ENCODE measurements at regions not wholly inside any gene's neighbourhood (a gene's known extent, or its start where the extent isn't known, plus 50 kb on each side); places are given as distances from the start of the nearest gene placed in this dataset.
"Not testable (repeated sequence)": the region's sequence is repeated elsewhere in the genome, so short reads cannot be mapped to it uniquely, and the experiment has no call there.

DNA sequence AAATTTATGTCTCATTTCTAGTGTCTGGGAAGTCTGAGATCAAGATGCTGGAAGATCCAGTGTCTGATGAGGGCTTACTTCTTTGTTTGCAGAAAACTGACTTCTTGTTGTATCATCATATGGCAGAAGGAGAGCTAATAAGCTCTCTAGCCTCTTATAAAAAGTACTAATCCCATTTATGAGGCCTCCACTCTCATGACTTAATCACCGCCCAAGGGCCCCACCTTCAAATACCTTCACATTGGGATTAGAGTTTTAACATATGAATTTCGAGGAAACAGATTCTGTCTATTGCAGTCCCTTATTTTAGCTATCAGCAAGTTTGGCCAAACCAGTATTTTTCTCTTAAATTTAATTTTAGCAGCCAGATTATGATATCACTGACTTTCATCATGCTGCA lies 150.2 kb upstream of the TMPRSS15 start:
- Histone ChIP-seq H3K9me3 (replicated peaks; ENCODE audit: low read length) (no peaks in the 10 kb centered on the region), H3K4me3 (ENCODE audit: low read length) (no peak overlapping the region), H3K4me2 (ENCODE audit: low read length) (no peak overlapping the region), H3K27me3 (ENCODE audit: control insufficient read depth, insufficient read depth, low read length) (no peaks in the 10 kb centered on the region), H3K4me1 (ENCODE audit: control insufficient read depth, insufficient read depth, low read length) (peaks cover 6% of the 10 kb centered on the region), H3K36me3 (ENCODE audit: insufficient read depth, low read length) (no peaks in the 10 kb centered on the region), H3K9ac (ENCODE audit: low read depth, low read length) (no peak overlapping the region)

DNA sequence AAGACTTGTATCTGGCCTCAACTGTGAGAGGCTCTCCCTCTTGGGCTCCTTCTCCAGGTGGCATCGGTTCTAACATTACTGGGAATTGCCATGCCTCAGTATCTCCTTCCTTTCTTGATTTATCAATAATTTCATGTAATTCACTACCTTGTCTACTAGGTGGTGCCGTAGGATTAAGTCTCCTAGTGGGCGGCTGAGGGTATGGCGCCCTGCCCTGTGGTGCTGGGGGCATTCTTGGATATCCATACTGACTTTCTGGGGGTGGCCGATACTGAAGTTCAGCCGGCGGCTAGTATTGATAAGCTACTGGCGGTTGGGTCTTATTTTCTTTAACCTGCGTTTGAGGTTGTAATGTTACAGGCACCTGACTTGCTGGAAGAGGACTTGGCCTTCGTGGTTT lies 164.2 kb upstream of the TMPRSS15 start:
- H3K9me3 ChIP-seq (replicated peaks; ENCODE audit: low read length); H3K36me3 ChIP-seq (ENCODE audit: insufficient read depth, low read length); H3K4me1 ChIP-seq (ENCODE audit: control insufficient read depth, insufficient read depth, low read length); H3K9ac ChIP-seq (ENCODE audit: low read depth, low read length); H3K4me3 ChIP-seq (ENCODE audit: low read length); H3K27me3 ChIP-seq (ENCODE audit: control insufficient read depth, insufficient read depth, low read length); H3K4me2 ChIP-seq (ENCODE audit: low read length): not testable (repeated sequence)

DNA sequence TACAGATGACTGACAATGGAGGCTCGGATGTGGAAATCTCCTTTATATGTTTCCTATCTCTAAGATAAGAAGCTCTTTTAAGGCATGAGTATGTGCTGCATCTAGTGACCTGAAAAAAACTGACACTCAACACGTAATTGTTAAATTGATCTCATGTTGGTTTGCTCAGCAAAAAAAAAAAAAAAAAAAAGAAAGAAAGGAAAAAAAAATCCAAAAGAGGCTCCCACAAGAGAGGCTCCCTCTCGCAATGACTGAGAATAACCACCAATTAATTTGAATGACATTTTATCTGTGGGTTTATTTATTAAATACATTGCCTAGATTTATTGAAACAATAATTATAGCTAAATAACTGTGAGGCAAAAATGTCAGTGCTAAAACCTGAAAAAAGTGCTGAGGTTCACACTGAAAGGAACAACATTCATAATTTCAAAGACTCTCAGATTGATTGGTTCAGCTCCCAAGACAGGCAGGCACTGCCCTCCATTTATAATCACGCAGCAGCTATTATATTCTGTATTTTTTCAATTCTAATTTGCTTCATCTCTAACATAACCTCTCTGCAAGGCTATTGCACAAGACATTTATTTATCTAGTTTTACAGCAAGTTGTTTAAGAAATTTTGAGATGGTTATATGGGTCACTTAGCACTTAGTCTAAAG lies 184.5 kb upstream of the TMPRSS15 start:
- Histone ChIP-seq H3K36me3 (ENCODE audit: insufficient read depth, low read length) (no peaks in the 10 kb centered on the region), H3K4me3 (ENCODE audit: low read length) (no peak overlapping the region), H3K9ac (ENCODE audit: low read depth, low read length) (no peak overlapping the region), H3K9me3 (replicated peaks; ENCODE audit: low read length) (no peaks in the 10 kb centered on the region), H3K27me3 (ENCODE audit: control insufficient read depth, insufficient read depth, low read length) (no peaks in the 10 kb centered on the region), H3K4me2 (ENCODE audit: low read length) (no peak overlapping the region), H3K4me1 (ENCODE audit: control insufficient read depth, insufficient read depth, low read length) (no peaks in the 10 kb centered on the region)

DNA sequence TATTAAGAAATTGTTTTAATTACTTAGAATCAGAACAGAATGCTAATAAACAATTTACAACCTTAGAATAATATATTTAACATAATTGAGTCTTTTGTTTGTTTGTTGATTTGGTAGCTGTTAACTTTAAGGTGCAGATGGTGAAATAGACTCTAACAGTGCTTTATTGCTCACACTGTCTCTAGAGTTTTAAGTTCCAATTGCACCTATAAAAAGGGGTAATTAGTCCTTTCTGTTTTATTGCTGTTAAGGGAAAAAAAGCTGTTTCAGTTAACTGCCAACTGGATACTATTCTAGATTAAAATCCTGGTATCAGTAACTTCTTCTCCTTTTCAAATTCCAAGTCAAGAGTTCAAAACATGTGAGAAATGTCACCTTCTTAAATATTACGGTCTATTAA lies 197.6 kb upstream of the TMPRSS15 start:
- no peak overlapping the region for H3K4me3 ChIP-seq (ENCODE audit: low read length)
- no peaks in the 10 kb centered on the region for H3K4me1 ChIP-seq (ENCODE audit: control insufficient read depth, insufficient read depth, low read length)
- no peaks in the 10 kb centered on the region for H3K36me3 ChIP-seq (ENCODE audit: insufficient read depth, low read length)
- no peaks in the 10 kb centered on the region for H3K27me3 ChIP-seq (ENCODE audit: control insufficient read depth, insufficient read depth, low read length)
- no peak overlapping the region for H3K9ac ChIP-seq (ENCODE audit: low read depth, low read length)
- H3K9me3 ChIP-seq (replicated peaks; ENCODE audit: low read length): no peaks in the 10 kb centered on the region
- no peak overlapping the region for H3K4me2 ChIP-seq (ENCODE audit: low read length)

GRCh38 chr21:18602711-18603110 lies 199.1 kb upstream of the TMPRSS15 start:
- Histone ChIP-seq H3K4me3 (ENCODE audit: low read length) (no peak overlapping the region), H3K27me3 (ENCODE audit: control insufficient read depth, insufficient read depth, low read length) (no peaks in the 10 kb centered on the region), H3K9ac (ENCODE audit: low read depth, low read length) (no peak overlapping the region), H3K9me3 (replicated peaks; ENCODE audit: low read length) (no peaks in the 10 kb centered on the region), H3K4me2 (ENCODE audit: low read length) (no peak overlapping the region), H3K36me3 (ENCODE audit: insufficient read depth, low read length) (no peaks in the 10 kb centered on the region), H3K4me1 (ENCODE audit: control insufficient read depth, insufficient read depth, low read length) (no peaks in the 10 kb centered on the region)

DNA sequence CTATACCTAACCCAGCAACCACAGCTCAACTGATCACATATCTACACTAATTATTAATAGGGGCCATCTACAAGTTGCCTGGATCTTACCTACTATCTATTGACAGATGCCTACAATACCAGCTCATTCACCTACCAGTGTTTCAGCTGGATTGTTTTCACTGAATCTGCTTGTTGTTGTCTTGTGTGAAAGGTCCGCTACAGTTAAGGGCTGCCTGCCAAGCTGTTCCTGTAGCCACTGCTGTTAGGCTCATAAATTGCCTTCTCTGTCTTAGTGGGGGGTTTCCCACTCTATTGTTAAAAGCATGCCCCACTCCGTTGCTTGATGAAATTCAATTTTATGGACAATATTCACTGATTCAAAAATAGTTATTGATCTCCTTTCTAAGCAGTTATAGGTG lies 199.7 kb upstream of the TMPRSS15 start:
- H3K36me3 ChIP-seq (ENCODE audit: insufficient read depth, low read length): no peaks in the 10 kb centered on the region
- no peaks in the 10 kb centered on the region for H3K27me3 ChIP-seq (ENCODE audit: control insufficient read depth, insufficient read depth, low read length)
- H3K4me1 ChIP-seq (ENCODE audit: control insufficient read depth, insufficient read depth, low read length): no peaks in the 10 kb centered on the region

GRCh38 chr21:18603980-18604379 lies 200.4 kb upstream of the TMPRSS15 start:
- H3K27me3 ChIP-seq (ENCODE audit: control insufficient read depth, insufficient read depth, low read length): no peaks in the 10 kb centered on the region
- no peak overlapping the region for H3K4me2 ChIP-seq (ENCODE audit: low read length)
- no peak overlapping the region for H3K9ac ChIP-seq (ENCODE audit: low read depth, low read length)
- no peaks in the 10 kb centered on the region for H3K36me3 ChIP-seq (ENCODE audit: insufficient read depth, low read length)
- no peaks in the 10 kb centered on the region for H3K9me3 ChIP-seq (replicated peaks; ENCODE audit: low read length)
- H3K4me1 ChIP-seq (ENCODE audit: control insufficient read depth, insufficient read depth, low read length): no peaks in the 10 kb centered on the region
- no peak overlapping the region for H3K4me3 ChIP-seq (ENCODE audit: low read length)

More for the DNA sequence above, 199.7 kb upstream of the TMPRSS15 start:
- no peak overlapping the region for H3K4me3 ChIP-seq (ENCODE audit: low read length)
- no peaks in the 10 kb centered on the region for H3K9me3 ChIP-seq (replicated peaks; ENCODE audit: low read length)
- H3K4me2 ChIP-seq (ENCODE audit: low read length): no peak overlapping the region
- H3K9ac ChIP-seq (ENCODE audit: low read depth, low read length): no peak overlapping the region

DNA sequence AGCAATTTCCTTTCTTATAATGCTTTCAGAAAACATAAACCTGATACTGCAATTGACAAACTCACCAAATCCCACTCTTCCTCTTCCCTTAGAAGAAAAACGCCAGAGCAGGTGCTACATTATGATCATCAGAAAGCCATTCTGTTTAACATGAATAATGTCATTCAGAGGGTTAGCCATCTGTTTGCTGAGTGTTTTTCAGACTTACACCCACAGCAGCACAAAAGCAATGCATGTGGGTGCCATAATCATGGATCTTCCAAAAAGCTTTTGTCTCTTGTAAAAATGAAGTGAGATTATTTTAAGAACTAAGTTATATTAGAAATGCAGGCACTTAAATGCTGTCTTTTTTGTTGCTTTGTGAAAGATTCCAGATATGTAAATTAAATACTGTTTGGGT lies 204.6 kb upstream of the TMPRSS15 start:
- Histone ChIP-seq H3K9ac (ENCODE audit: low read depth, low read length) (no peak overlapping the region), H3K4me1 (ENCODE audit: control insufficient read depth, insufficient read depth, low read length) (no peaks in the 10 kb centered on the region), H3K4me3 (ENCODE audit: low read length) (no peak overlapping the region), H3K4me2 (ENCODE audit: low read length) (no peak overlapping the region), H3K9me3 (replicated peaks; ENCODE audit: low read length) (no peaks in the 10 kb centered on the region), H3K27me3 (ENCODE audit: control insufficient read depth, insufficient read depth, low read length) (no peaks in the 10 kb centered on the region), H3K36me3 (ENCODE audit: insufficient read depth, low read length) (no peaks in the 10 kb centered on the region)

- H3K4me1 ChIP-seq (ENCODE audit: control insufficient read depth, insufficient read depth, low read length): no peaks in the 10 kb centered on the region
- H3K4me3 ChIP-seq (ENCODE audit: low read length): no peak overlapping the region
- H3K9ac ChIP-seq (ENCODE audit: low read depth, low read length): no peak overlapping the region
- no peak overlapping the region for H3K4me2 ChIP-seq (ENCODE audit: low read length)
- no peaks in the 10 kb centered on the region for H3K27me3 ChIP-seq (ENCODE audit: control insufficient read depth, insufficient read depth, low read length)
- no peaks in the 10 kb centered on the region for H3K36me3 ChIP-seq (ENCODE audit: insufficient read depth, low read length)
- no peaks in the 10 kb centered on the region for H3K9me3 ChIP-seq (replicated peaks; ENCODE audit: low read length)
Measured at GRCh38 chr21:18614303-18614702, 210.7 kb upstream of the TMPRSS15 start.

- no peak overlapping the region for H3K4me3 ChIP-seq (ENCODE audit: low read length)
- no peak overlapping the region for H3K4me2 ChIP-seq (ENCODE audit: low read length)
- no peak overlapping the region for H3K9ac ChIP-seq (ENCODE audit: low read depth, low read length)
- no peaks in the 10 kb centered on the region for H3K4me1 ChIP-seq (ENCODE audit: control insufficient read depth, insufficient read depth, low read length)
- no peaks in the 10 kb centered on the region for H3K27me3 ChIP-seq (ENCODE audit: control insufficient read depth, insufficient read depth, low read length)
- H3K9me3 ChIP-seq (replicated peaks; ENCODE audit: low read length): no peaks in the 10 kb centered on the region
- H3K36me3 ChIP-seq (ENCODE audit: insufficient read depth, low read length): no peaks in the 10 kb centered on the region
Measured at GRCh38 chr21:18617291-18617690, 213.7 kb upstream of the TMPRSS15 start.

GRCh38 chr21:18620436-18620835 lies 216.9 kb upstream of the TMPRSS15 start:
- no peak overlapping the region for H3K9ac ChIP-seq (ENCODE audit: low read depth, low read length)

DNA sequence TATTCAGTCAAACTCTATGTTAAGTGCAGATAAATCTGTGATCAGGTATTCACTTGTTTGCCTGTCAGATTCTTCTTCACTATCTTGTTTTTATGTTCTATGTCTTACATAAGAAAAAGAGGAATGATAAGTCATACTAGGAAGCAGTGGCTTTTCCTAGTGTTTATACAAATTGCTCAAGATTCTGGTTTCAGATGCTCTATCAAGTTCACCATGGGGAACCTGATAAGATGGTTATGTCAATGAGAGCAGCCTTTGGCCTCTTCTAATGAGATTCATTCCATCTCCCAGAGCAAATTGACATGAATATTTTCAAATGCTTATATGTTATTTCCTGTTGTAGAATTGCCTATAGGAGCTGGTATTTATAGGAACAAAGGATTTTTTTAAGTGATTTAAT lies 218.8 kb upstream of the TMPRSS15 start:
- Histone ChIP-seq H3K36me3 (ENCODE audit: insufficient read depth, low read length) (no peaks in the 10 kb centered on the region), H3K9ac (ENCODE audit: low read depth, low read length) (no peak overlapping the region), H3K4me2 (ENCODE audit: low read length) (no peak overlapping the region), H3K27me3 (ENCODE audit: control insufficient read depth, insufficient read depth, low read length) (no peaks in the 10 kb centered on the region), H3K9me3 (replicated peaks; ENCODE audit: low read length) (no peaks in the 10 kb centered on the region), H3K4me1 (ENCODE audit: control insufficient read depth, insufficient read depth, low read length) (no peaks in the 10 kb centered on the region), H3K4me3 (ENCODE audit: low read length) (no peak overlapping the region)

More at GRCh38 chr21:18620436-18620835, 216.9 kb upstream of the TMPRSS15 start:
- no peaks in the 10 kb centered on the region for H3K27me3 ChIP-seq (ENCODE audit: control insufficient read depth, insufficient read depth, low read length)
- no peak overlapping the region for H3K4me3 ChIP-seq (ENCODE audit: low read length)
- H3K4me1 ChIP-seq (ENCODE audit: control insufficient read depth, insufficient read depth, low read length): no peaks in the 10 kb centered on the region
- no peak overlapping the region for H3K4me2 ChIP-seq (ENCODE audit: low read length)
- no peaks in the 10 kb centered on the region for H3K36me3 ChIP-seq (ENCODE audit: insufficient read depth, low read length)
- H3K9me3 ChIP-seq (replicated peaks; ENCODE audit: low read length): no peaks in the 10 kb centered on the region

Measured in skeletal muscle satellite cell (primary cell).